Activated CD8-positive, alpha-beta T cell treated with anti-CD3 and anti-CD28 coated beads for 36 hours (primary cell): ENCODE measurements at regions not wholly inside any gene's neighbourhood (a gene's known extent, or its start where the extent isn't known, plus 50 kb on each side); places are given as distances from the start of the nearest gene placed in this dataset.

Experiments used
- ATAC-seq: fragments of 200-7000 bp; cut with Tn5 transposase; one replicate; pipeline ENCODE4 v1.10.0; 2021; ENCODE audit warnings: mild to moderate bottlenecking, moderate library complexity
- CTCF ChIA-PET: fragments of 350-600 bp; sonication (Branson Sonifier 250); formaldehyde crosslinking; loops from one replicate; lab custom pipeline; 2021; ENCODE audit warnings: antibody characterized with exemption; lab: Charles Lee
- POLR2A ChIA-PET: fragments of 350-600 bp; sonication (Branson Sonifier 250); formaldehyde crosslinking; loops from one replicate; lab custom pipeline; 2021; ENCODE audit warnings: antibody characterized with exemption; lab: Charles Lee
- DNase-seq: peaks from one replicate; pipeline ENCODE4 v3.0.0-alpha.2; 2020
- H3K27ac Mint-ChIP-seq: one replicate; pipeline ENCODE4 v1.8.0; 2021; ENCODE audit warnings: mild to moderate bottlenecking, mixed read lengths
- H3K27me3 Mint-ChIP-seq: one replicate; pipeline ENCODE4 v1.8.0; 2021; ENCODE audit warnings: mixed read lengths
- H3K36me3 Mint-ChIP-seq: one replicate; pipeline ENCODE4 v1.8.0; 2021; ENCODE audit warnings: low read depth, mixed read lengths
- H3K4me1 Mint-ChIP-seq: one replicate; pipeline ENCODE4 v1.8.0; 2021; ENCODE audit warnings: low read depth, mixed read lengths
- H3K4me3 Mint-ChIP-seq: one replicate; pipeline ENCODE4 v1.8.0; 2021; ENCODE audit warnings: mild to moderate bottlenecking, moderate library complexity, mixed read lengths
- H3K9me3 Mint-ChIP-seq: one replicate; pipeline ENCODE4 v1.8.0; 2021; ENCODE audit warnings: mixed read lengths
- CTCF ChIP-seq: fragments of 200-600 bp; IDR thresholded peaks from one replicate; pipeline ENCODE4 v1.8.0; 2022; ENCODE audit warnings: antibody characterized with exemption, mild to moderate bottlenecking
- intact Hi-C: fragments of 100-400 bp; cut with micrococcal nuclease; formaldehyde crosslinking; loops from one replicate; pipeline ENCODE4 v1.10.0; 2022

- no peak for TF ChIP-seq CTCF
- intact Hi-C loops: no loop called here
- peaks cover 2% of the 10 kb centered on the region for H3K36me3 Mint-ChIP-seq
- DNase-seq (peak; percentile 11), ATAC-seq (peak; percentile 66)
- POLR2A ChIA-PET: no interaction called here
- H3K4me3 Mint-ChIP-seq: no peak overlapping the region
- H3K27ac Mint-ChIP-seq: no peak overlapping the region
- CTCF ChIA-PET: no interaction called here
- H3K27me3 Mint-ChIP-seq: no peaks in the 10 kb centered on the region
- H3K9me3 Mint-ChIP-seq: no peaks in the 10 kb centered on the region
- H3K4me1 Mint-ChIP-seq: peaks cover 31% of the 10 kb centered on the region
Observed at GRCh38 chr5:116372931-116373597, 201.6 kb downstream of the SEMA6A start.

- ATAC-seq (no peak), DNase-seq (no peak)
- POLR2A ChIA-PET: no interaction called here
- Mint-ChIP-seq H3K27me3 (no peaks in the 10 kb centered on the region), H3K9me3 (no peaks in the 10 kb centered on the region), H3K27ac (no peak overlapping the region), H3K36me3 (peaks cover 2% of the 10 kb centered on the region), H3K4me3 (no peak overlapping the region), H3K4me1 (peaks cover 31% of the 10 kb centered on the region)
- no peak for TF ChIP-seq CTCF
- intact Hi-C loops: no loop called here
- CTCF ChIA-PET: no interaction called here
Observed at GRCh38 chr5:116371935-116372334, 202.7 kb downstream of the SEMA6A start.

- intact Hi-C loops: no loop called here
- ChIA-PET CTCF (interaction anchor here (0.6 kb wide), 1 partner anchor 55 kb away, joined by 4 read pairs; no protein-coding TSS in a partner anchor), POLR2A (interaction anchor here (0.6 kb wide), 1 partner anchor 37 kb away, joined by 3 read pairs; no protein-coding TSS in a partner anchor)
- DNase-seq (no peak), ATAC-seq (no peak)
- H3K4me1 Mint-ChIP-seq: peaks cover 31% of the 10 kb centered on the region
- no peak overlapping the region for H3K4me3 Mint-ChIP-seq
- H3K9me3 Mint-ChIP-seq: no peaks in the 10 kb centered on the region
- no peak for TF ChIP-seq CTCF
- H3K27me3 Mint-ChIP-seq: no peaks in the 10 kb centered on the region
- no peak overlapping the region for H3K27ac Mint-ChIP-seq
- H3K36me3 Mint-ChIP-seq: peaks cover 2% of the 10 kb centered on the region
Observed at GRCh38 chr5:116371431-116371830, 203.2 kb downstream of the SEMA6A start.

GRCh38 chr5:116370886-116371285 is 203.7 kb downstream of the SEMA6A start:
- Mint-ChIP-seq H3K4me3 (no peak overlapping the region), H3K4me1 (peaks cover 31% of the 10 kb centered on the region), H3K36me3 (peaks cover 2% of the 10 kb centered on the region), H3K9me3 (no peaks in the 10 kb centered on the region), H3K27ac (no peak overlapping the region), H3K27me3 (no peaks in the 10 kb centered on the region)
- no peak for DNase-seq
- TF ChIP-seq CTCF: no peak
- intact Hi-C loops: no loop called here
- ChIA-PET POLR2A (interaction anchor here (0.6 kb wide), 1 partner anchor 37 kb away, joined by 3 read pairs; no protein-coding TSS in a partner anchor), CTCF (interaction anchor here (0.6 kb wide), 1 partner anchor 54 kb away, joined by 4 read pairs; no protein-coding TSS in a partner anchor)
- no peak for ATAC-seq

GRCh38 chr5:116370149-116370548 is 204.5 kb downstream of the SEMA6A start:
- no peak overlapping the region for H3K27ac Mint-ChIP-seq
- intact Hi-C loops: no loop called here
- ChIA-PET POLR2A (no interaction called here), CTCF (interaction anchor here (0.7 kb wide), 1 partner anchor 782 kb away, joined by 3 read pairs; no protein-coding TSS in a partner anchor)
- H3K36me3 Mint-ChIP-seq: peaks cover 2% of the 10 kb centered on the region
- no peak for TF ChIP-seq CTCF
- H3K9me3 Mint-ChIP-seq: no peaks in the 10 kb centered on the region
- no peak for DNase-seq
- no peaks in the 10 kb centered on the region for H3K27me3 Mint-ChIP-seq
- H3K4me1 Mint-ChIP-seq: peaks cover 31% of the 10 kb centered on the region
- ATAC-seq: no peak
- no peak overlapping the region for H3K4me3 Mint-ChIP-seq
